ENCODE measurements at regions not wholly inside any gene's neighbourhood (a gene's known extent, or its start where the extent isn't known, plus 50 kb on each side); places are given as distances from the start of the nearest gene placed in this dataset.
A peak's percentile ranks its signal among the peaks of the same experiment; 100 is the strongest.

GRCh38 chr7:142400042-142400533 is 142.2 kb upstream of the PRSS58 start (continued):
- TF ChIP-seq ZNF462 (CRISPR knock-in tag; IDR thresholded peaks at IDR 0.05): no peak

- peak; percentile 84 for DNase-seq (ENCODE audit: low spot score)
Measured at GRCh38 chr7:142391191-142391992, 133.5 kb upstream of the PRSS58 start.

More at GRCh38 chr7:142391191-142391992, 133.5 kb upstream of the PRSS58 start:
- no peak overlapping the region for H3K4me2 ChIP-seq
- Mint-ChIP-seq H3K27me3 (ENCODE audit: insufficient read depth, low read depth, poor library complexity) (no peaks in the 10 kb centered on the region), H3K36me3 (ENCODE audit: low read depth) (no peaks in the 10 kb centered on the region), H3K27ac (no peak overlapping the region), H3K4me3 (no peak overlapping the region), H3K4me1 (peaks cover 5% of the 10 kb centered on the region; the same call in 2 of the 3 replicates), H3K9me3 (no peaks in the 10 kb centered on the region)
- peak overlapping the region; percentile 90 for H2AFZ ChIP-seq
- no peaks in the 10 kb centered on the region for H3K4me1 ChIP-seq (ENCODE audit: insufficient read depth)
- H3K36me3 ChIP-seq (ENCODE audit: insufficient read depth): no peaks in the 10 kb centered on the region
- H3K4me3 ChIP-seq: no peak overlapping the region
- H4K20me1 ChIP-seq (replicated peaks; ENCODE audit: insufficient read depth): no peaks in the 10 kb centered on the region
- no peak overlapping the region for H3K27ac ChIP-seq (ENCODE audit: low read depth)
- H3F3A ChIP-seq (replicated peaks; ENCODE audit: low read depth): no peaks in the 10 kb centered on the region
- TF ChIP-seq CTCF (conservative IDR thresholded peaks at IDR 0.05; ENCODE audit: low read depth in 2 of 2): peak; percentile 86 to 98
- TF ChIP-seq JUNB (IDR thresholded peaks at IDR 0.05; ENCODE audit: unreplicated experiment): no peak
- H3K79me2 ChIP-seq (replicated peaks; ENCODE audit: insufficient read depth): no peaks in the 10 kb centered on the region
- no peaks in the 10 kb centered on the region for H3K9me2 ChIP-seq (ENCODE audit: insufficient read depth)
- no peaks in the 10 kb centered on the region for H3K27me3 ChIP-seq (ENCODE audit: insufficient read depth)
- peak; percentile 99 for ATAC-seq

All from GM23338 (cell line).